NOMO-1 (cell line): ENCODE measurements at regions not wholly inside any gene's neighbourhood (a gene's known extent, or its start where the extent isn't known, plus 50 kb on each side); places are given as distances from the start of the nearest gene placed in this dataset.
"Not testable (repeated sequence)": the region's sequence is repeated elsewhere in the genome, so short reads cannot be mapped to it uniquely, and the experiment has no call there.

ENCODE experiments used
- DNase-seq, 2 experiments: peaks; one replicate each; lab custom pipeline; 2025; ENCODE audit not compliant: unreplicated experiment in 2 of 2; lab: John Stamatoyannopoulos, UW

DNA sequence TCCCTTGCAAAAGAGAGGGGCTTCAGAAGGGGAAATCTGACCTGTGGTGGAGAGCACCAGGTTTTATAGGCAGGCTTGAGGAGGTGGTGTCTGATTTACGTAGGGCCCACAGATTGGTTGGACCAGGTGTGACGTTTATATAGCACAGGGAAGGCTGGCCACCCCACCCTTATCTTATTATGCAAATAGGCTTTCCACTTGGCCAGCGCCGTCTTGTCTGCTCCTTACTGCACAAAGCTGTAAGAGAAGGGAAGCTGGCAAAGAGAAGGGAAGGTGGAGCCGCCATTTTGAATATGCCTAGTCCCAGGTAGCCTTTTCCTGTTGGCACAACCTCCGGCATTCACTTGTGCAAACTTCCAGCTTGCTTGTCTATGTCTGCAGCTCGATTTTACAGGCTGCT lies 221.4 kb downstream of the GATA3 start:
- no peak for DNase-seq

DNA sequence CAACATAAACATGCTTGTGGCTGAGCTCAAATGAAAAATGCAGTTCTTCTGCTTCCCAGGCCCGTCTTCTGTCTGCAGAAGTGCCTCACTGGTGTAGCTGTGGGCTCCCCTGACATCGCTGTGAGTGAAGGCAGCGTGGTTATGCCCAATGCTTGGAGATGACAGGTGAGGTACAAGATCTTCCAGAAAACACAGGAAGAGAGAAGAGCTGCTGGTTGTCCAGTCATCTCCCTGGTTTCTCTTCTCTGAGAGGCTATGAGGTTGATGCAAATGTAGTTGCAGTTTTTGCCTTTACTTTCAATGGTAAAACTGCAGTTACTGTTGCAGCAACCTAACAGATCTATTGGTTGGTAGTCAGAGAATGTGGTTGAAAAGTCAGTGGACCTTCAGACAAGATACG lies 223.6 kb downstream of the GATA3 start:
- no peak for DNase-seq

DNA sequence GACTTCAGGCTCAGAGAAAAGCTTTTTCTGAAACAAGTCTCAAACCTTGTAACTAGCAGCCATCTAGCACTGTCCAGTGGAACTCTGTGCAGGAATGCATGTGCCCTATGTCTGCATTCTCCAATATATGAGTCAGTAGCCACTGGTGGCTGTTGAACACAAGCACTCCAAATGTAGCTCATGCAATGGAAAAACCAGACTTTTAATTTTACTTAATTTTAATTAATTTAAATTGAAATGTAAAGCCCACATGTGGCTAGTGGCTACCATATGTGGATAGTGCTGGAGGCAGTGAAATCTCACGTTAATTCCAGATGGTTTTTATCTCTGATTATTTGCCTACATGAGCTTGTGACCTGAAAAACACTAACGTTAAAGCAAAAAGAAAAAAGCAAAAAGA lies 225.1 kb downstream of the GATA3 start:
- DNase-seq = no peak

DNA sequence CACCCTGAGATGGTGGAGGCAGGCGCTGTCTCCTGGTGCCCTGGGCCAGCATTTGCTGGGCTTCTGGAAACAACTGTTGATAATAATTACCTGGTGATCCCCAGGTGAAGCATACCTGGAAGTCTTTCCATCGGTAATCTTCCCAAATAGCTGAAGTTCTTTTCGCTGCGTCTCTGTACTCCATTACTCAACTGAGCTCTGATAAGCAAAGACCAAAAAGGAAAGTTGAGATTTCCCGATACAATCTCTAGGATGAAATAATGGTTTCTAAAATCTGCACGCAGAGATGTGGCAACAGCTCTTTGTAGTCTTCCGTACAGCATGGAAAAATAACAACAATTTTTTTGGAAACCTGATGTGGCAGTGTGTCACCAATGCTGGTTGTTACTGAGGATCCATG lies 226.5 kb downstream of the GATA3 start:
- no peak for DNase-seq

DNA sequence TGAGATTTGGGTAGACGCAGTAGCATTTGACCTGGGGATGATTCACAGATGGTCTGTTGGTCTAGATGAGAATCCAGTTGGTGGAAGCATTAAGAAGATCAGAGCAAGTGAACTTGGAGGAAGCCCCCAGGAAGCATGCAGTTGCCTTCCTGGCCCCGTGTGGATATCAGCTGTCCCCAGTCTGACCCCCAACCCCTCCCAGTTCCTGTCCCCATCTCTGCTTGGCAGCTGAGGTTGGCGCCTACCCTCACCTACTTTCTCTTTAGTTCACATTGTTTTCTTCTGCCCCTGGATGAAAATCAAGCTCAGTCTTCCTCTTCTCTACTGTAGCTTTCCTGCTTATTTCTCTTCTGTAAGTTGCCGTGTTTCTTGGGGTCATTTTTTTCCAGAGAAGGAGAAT lies 227.9 kb downstream of the GATA3 start:
- DNase-seq = no peak

DNA sequence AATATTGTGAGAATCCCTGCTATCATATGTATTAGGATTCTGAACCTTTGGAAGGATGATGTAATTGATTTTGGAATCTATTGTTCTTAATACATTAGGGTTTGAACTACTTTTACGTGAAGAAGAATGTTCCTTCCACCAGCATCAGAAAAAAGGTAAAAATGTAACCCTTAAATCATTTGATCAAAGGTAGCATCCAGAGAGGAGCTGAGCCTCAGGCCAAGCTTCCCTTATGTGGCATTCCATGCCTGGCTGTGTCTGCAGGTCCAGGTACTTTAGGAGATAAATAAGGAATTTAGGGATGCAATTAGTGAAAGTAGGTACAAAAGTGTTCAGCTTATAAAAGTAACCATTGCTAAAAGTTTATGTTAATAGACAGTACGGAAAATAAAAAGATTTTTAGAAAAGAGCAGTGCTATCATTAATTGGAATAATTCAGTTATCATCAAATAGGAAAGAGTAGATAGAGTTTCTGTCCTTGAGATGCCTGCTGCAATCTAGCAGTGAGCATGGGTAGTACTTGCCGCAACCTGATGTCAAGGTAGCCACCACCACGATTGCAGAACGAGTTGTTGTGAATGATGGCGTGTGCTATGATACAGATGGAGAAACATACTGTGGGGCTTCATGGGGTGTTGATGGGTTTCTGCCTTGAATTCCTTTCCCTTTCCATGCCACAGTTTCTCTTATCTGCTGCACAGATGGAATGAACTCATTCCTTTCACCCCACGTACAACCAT lies 228.8 kb downstream of the GATA3 start:
- DNase-seq = no peak

DNA sequence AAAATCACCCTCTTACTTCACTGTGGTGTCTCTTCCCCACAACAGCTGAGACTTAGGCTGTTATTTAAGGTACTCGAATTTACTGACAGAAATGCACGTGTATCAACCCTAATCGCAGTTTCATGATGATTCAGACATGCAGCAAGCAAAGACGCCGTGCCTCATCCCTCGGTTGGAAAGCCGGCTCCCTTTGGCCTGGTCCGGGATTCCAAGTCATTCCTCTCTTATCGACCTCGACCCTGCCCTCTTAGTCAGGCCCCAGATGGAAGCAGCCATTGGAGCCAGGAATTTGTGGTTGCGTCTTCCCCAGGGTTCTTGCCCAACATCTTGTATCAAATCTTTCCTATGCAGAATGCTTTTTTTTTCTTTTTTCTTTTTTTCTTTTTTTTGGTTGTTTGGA lies 229.5 kb downstream of the GATA3 start:
- DNase-seq = no peak

DNA sequence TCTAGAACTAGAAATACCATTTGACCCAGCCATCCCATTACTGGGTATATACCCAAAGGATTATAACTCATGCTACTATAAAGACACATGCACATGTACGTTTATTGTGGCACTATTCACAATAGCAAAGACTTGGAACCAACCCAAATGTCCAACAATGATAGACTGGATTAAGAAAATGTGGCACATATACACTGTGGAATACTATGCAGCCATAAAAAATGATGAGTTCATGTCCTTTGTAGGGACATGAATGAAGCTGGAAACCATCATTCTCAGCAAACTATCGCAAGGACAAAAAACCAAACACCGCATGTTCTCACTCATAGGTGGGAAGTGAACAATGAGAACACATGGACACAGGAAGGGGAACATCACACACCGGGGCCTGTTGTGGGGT lies 231.5 kb downstream of the GATA3 start:
- not testable (repeated sequence) for DNase-seq

DNA sequence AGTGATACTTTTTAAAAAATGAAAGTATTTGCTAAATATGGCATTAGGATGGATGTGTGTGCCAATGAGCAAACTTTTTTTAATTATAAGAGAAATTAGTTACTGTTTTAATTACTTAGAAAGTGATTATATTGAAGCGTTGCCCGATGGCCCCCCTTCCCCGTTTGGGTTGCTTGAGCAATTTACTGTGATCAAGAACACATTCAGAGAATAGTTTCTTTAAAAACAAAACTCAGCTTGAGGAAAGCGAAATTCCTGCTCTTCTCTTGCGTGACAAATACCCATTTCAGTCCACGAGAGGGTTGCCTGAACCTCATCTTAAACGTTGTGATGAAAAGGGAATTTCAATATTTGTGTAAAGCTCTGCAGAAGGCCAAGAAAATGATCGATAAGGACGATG lies 234.1 kb downstream of the GATA3 start:
- no peak for DNase-seq

DNA sequence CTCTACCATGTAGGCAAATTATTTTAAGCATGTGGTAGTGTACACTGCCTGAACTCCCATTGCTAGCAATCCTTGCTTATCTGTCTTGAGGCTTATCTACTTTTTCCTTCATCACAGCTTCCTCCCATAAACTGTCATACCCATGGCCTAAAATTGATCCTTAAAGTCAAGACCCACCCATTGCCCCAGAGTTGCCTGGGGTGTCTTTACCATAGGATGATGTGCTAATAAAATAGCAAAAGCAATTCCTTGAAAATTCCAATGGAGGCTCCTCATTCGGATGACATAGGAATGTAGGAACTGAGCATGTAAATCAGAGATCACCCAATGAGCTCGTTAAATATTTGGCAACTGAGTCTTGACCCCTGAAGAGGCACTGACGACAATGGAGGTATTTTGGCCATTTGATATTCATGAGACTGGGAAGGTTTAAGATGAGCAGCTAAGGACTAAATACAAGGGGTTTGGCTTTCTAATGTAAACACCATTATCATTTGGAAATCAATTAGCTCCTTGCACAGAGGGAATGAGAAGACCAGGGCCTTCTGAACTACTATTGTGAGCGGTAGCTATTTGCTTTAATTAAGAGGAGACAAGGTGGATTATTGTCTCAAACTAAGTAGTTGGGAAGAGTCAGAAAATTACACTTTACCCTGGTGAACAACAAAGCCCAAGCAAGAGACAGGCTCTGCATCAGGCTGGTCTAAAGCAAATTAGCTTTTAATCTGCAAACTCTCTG lies 234.9 kb downstream of the GATA3 start:
- DNase-seq = no peak

DNA sequence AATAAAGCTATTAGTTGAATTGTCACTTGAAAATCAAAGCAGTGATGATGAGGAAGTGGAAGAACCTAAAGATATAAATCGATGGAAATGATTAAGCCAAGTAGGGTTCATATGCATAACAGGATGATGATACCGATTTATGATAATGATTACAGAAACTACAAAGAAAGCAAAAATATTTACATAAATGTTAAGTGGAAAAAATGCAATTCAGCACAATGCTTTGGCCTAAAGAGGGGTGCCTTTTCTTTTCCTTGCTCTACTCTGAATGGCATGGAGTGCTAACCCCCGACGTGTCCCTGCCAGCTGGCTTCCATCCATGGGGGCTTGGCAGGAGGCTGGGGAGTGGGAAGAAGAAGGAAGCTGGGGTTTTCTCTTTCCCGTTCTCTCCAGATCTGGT lies 240.3 kb downstream of the GATA3 start:
- no peak for DNase-seq

DNA sequence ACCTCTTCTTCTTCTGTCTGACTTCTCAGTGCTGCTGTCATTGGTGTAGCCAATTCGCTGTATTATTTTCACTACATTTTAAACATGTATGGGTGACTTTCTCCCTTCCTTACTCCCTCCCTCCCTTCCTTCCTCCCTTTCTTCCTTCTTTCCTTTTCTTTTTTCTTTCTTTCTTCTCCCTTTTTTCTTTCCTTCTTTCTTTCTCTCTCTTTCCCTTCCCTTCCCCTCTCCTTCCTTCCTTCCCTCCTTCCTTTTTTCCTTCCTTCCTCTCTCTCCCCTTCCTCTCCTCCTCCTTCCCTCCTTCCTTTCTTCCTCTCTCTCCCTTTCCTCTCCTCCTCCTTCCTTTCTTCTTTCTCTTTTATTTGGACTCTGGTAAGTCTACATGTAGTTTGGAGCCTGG lies 240.8 kb downstream of the GATA3 start:
- no peak for DNase-seq

DNA sequence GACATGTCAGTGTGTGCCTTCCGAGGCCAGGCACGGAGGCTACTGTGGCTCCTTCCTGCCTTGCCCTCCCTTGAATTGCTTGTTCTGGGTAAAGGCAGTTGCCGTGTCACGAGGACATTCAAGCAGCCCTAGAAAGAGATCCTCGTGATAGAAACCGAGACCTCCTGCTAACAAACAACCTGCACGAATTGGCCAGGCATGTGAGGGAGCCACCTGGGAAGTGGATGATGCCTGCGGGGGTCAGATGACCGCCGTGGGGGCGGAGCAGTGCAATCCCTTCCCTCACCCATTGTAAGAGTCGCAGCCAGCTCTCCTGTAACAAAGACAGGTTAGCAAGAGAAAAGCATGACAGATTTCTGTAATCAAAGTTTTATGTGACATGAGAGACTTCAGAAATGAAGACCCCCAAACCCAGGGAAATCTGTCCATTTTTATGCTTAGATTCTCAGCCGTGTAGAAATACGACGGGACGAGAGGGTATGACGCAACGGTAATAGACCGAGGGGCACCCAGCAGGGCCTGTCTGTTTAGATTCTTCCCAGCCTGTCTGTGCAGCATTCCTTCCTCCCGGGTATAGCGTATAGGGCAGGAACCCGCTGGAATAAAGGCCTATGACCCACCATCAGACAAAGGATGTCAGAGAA lies 241.7 kb downstream of the GATA3 start:
- no peak for DNase-seq

DNA sequence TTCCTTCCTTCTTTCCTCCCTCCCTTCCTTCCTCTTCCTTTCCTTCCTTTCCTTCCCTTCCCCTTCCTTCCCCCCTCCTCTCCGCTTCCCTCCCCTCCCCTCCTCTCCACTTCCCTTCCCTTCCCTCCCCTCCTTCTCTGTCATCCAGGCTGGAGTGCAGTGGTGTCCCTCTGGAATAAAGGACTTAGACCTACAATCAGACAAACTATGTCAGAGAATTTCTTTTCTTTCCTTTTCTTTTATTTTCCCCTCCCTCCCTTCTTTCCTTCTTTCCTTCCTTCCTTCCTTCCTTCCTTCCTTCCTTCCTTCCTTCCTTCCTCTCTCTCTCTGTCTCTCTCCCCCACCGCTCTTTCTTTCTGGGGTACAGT lies 242.2 kb downstream of the GATA3 start:
- DNase-seq = no peak

DNA sequence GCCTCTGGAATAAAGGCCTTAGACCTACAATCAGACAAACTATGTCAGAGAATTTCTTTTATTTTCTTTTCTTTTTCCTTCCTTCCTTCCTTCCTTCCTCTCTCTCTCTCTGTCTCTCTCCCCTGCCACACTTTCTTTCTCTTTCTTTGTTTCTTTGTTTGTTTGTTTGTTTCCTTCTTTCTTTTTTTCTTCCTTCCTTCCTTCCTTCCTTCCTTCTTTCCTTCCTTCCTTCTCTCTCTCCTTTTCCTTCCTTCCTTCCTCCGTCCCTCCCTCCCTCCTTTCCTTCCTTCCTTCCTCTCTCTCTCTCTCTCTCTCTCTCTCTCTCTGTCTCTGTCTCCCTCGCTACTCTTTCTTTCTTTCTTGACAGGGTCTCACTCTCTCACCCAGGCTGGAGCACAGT lies 242.6 kb downstream of the GATA3 start:
- DNase-seq = no peak

DNA sequence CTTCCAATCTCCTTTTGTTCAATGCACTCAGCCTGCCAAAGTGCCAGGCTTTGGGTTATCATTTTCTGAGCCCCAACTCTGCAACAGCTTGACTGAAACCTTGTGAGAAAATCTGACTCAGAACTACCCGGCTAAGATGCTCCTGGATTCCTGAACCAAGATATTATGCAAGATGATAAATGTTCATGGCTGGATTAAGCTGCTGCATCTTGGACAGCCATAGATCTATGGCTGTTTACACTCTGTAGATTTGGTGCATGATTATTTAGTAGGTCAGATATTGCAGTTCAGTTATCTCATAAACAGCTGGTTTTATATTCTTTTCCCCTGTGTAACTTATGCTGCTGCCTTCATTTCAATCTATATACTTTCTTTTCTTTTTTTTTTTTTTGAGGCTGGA lies 243.5 kb downstream of the GATA3 start:
- no peak for DNase-seq

DNA sequence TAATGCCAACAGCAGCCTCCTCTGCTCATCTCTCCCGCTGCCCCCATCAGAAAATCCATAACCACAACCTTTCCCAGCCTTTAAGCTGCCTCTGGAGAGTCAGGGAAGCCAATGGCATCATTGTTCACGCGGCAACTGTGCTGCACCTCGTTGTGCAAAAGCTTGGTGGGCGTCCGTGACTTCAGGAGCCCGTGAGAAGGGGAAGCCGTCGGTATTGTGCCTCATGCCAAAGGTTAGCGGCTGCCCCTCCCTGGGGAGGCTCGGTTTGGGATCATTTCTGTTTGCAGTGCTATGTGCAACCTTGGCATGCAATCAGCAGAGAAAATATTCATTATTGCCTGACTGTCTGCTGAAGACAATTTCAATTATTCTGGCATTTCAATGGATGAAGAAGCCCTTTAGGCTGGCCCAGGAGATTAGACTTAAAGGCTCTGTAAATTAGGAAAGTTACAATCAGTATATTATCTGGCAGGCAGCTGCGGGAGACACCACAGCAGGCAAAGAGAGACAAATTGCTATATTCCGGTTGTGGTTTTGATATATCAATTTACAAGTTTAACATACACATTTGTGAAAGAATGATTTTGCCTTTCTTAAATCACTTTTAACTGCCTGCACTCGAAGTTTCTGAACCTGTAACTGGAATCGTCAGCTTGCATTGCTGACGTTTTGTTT lies 244.5 kb downstream of the GATA3 start:
- no peak for DNase-seq

DNA sequence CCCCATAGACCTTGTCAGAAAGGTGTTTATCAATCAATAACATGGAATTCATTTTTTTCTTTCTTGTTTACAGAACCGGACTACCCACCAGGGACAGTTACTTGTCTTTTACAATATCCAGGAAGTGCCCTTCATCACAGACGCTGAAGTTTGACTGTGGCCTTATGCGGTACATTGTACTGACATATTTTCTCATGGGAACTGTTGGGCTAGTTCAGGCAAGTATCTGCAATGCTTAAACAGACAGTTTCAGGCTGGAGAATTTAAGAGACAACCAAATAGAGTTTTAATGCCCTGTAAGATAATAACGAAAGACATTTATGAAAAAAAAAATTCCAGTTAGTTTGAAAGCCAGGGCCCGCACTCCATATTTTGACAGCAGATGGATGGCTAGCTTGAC lies 246.4 kb downstream of the GATA3 start:
- no peak for DNase-seq

DNA sequence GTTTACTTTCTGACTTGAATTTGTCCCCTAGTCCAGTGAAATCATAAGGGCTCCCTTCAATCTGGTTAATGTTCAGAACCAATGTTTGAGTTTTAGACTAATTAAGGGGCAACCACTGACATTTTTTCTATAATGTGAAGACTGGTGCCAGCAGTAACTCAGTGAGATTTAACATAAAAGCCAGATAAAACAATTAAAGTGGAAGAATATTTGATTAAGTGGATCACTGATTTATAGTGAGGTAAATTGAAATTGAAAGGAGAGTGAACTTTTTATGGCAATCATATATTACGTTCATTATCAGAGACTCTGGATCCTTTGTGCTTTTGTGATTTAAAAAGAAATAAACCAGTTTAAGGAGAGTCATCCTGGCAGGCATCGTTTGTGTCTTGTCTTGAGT lies 246.8 kb downstream of the GATA3 start:
- no peak for DNase-seq

DNA sequence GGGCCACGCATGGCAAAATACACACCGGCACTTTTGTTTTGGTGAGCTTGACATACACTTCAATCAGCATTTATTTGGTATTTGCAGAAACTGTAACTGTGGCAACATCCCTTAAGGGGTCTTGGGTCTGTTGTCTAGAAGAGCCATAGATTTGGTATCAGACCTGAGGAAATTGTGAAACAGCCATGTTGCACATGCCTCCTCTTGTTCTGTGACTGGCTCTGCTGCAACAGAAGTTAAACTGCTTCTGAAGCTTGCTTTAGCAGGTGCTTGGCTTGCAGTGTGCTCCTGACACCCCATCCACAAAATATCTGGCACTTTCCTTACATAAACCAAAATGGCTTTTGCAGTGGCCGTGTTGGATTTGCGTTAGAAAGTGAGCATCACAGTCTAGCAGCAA lies 247.3 kb downstream of the GATA3 start:
- no peak for DNase-seq

DNA sequence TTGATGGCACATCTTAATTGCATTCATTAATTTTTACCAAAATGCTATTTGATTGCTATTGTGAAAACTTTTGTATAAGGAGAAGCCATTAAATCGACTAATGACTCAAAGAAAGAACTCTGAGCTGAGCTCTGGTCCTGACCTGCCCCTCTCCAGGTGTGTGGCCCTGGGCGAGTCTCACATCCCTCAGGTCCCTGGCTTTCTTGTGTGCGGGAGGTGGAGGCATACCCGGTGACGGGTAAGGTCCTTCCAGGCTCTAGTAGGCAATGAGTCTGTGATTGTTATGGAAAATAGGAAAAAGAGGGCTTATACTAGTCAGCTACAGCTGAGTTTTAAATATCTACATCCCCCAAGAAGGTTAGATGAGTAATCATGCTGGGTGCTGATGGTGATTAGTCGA lies 248.1 kb downstream of the GATA3 start:
- no peak for DNase-seq

DNA sequence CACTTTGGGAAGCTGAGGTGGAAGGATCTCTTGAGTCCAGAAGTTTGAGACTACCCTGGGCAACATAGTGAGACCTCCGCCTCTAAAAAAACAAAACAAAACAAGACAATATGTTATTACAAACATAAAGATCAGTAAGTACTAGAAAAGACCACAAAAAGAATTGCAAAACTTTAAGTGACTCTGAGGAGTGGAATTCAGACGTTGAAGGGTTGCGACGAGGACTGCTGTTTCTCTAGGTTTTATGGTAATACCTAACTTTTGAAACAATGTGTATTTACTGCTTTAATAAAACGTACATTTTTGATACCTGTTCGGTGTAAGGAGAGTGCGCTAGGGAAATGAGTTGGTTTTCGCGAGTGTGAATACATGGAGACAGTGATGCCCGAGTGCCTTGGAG lies 250.4 kb downstream of the GATA3 start:
- no peak for DNase-seq
